PC-9 (cell line): ENCODE measurements at regions not wholly inside any gene's neighbourhood (a gene's known extent, or its start where the extent isn't known, plus 50 kb on each side); places are given as distances from the start of the nearest gene placed in this dataset.

Experiments used
- BruUV-seq: library from RNA; stranded (reverse); fragments of 400-500 nt; replicated peaks from 2 replicates; lab custom pipeline; 2021; lab: Mats Ljungman, UMichigan
- CTCF ChIA-PET: fragments of 300-600 bp; sonication (Branson Sonifier 250); formaldehyde crosslinking; loops from one replicate; lab custom pipeline; 2022; ENCODE audit warnings: antibody characterized with exemption; lab: Charles Lee
- POLR2A ChIA-PET: fragments of 300-600 bp; sonication (Branson Sonifier 250); formaldehyde crosslinking; loops from one replicate; lab custom pipeline; 2022; ENCODE audit warnings: antibody characterized with exemption; ENCODE audit not compliant: unreplicated experiment; lab: Charles Lee
- DNase-seq, 2 experiments: peaks; one replicate each; pipeline versions ENCODE4 v3.0.0 to v3.0.0-alpha.2; 2015 to 2022; ENCODE audit warnings: mixed read lengths in 1 of 2
- H2AFZ ChIP-seq: fragments of 200-600 bp; sonication (generic); 2 replicates; pipeline ENCODE4 v1.8.1; 2017; ENCODE audit warnings: antibody characterized with exemption
- H3F3A ChIP-seq: fragments of 200-600 bp; sonication (generic); 2 replicates; pipeline ENCODE4 v1.8.1; 2017; ENCODE audit warnings: antibody characterized with exemption, mild to moderate bottlenecking, low read depth; ENCODE audit not compliant: insufficient read depth
- H3K27ac ChIP-seq: fragments of 200-600 bp; sonication (generic); 2 replicates; pipeline ENCODE4 v1.6.1; 2016; ENCODE audit warnings: mixed run types
- H3K27me3 ChIP-seq: fragments of 200-600 bp; sonication (generic); 2 replicates; pipeline ENCODE4 v1.6.1; 2016; ENCODE audit warnings: low read depth, mixed run types; ENCODE audit not compliant: insufficient read depth
- H3K36me3 ChIP-seq: fragments of 200-600 bp; sonication (generic); 2 replicates; pipeline ENCODE4 v1.6.1; 2016; ENCODE audit warnings: low read depth, mixed run types
- H3K4me1 ChIP-seq: fragments of 200-600 bp; sonication (generic); replicated peaks from 2 replicates; pipeline ENCODE4 v1.6.1; 2016; ENCODE audit warnings: mixed run types; ENCODE audit not compliant: insufficient read depth
- H3K4me2 ChIP-seq: fragments of 200-600 bp; sonication (generic); 2 replicates; pipeline ENCODE4 v1.6.1; 2017; ENCODE audit warnings: mixed run types
- H3K4me3 ChIP-seq: fragments of 200-600 bp; sonication (generic); 2 replicates; pipeline ENCODE4 v1.6.1; 2016; ENCODE audit warnings: mixed run types
- H3K79me2 ChIP-seq: fragments of 200-600 bp; sonication (generic); 2 replicates; pipeline ENCODE4 v1.6.1; 2017; ENCODE audit warnings: low read depth, mixed run types
- H3K9me2 ChIP-seq: fragments of 200-600 bp; sonication (generic); 2 replicates; pipeline ENCODE4 v1.8.1; 2017; ENCODE audit warnings: mild to moderate bottlenecking; ENCODE audit not compliant: insufficient read depth
- H3K9me3 ChIP-seq: fragments of 200-600 bp; sonication (generic); 2 replicates; pipeline ENCODE4 v1.8.1; 2016; ENCODE audit warnings: low read depth; ENCODE audit not compliant: insufficient read depth
- H4K20me1 ChIP-seq: fragments of 200-600 bp; sonication (generic); 2 replicates; pipeline ENCODE4 v1.8.1; 2017; ENCODE audit not compliant: insufficient read depth
- EZH2 ChIP-seq: fragments of 200-600 bp; sonication (generic); IDR thresholded peaks from 2 replicates; pipeline ENCODE4 v1.8.0; 2017; ENCODE audit warnings: antibody characterized with exemption, low read depth
- intact Hi-C: fragments of 100-400 bp; cut with micrococcal nuclease; formaldehyde crosslinking; loops from one replicate; pipeline ENCODE4 v1.10.0; 2022; ENCODE audit not compliant: unreplicated experiment
- TF ChIP-seq, protein P1 (sequence below): fragments of 200-600 bp; sonication (generic); conservative IDR thresholded peaks from 2 replicates; pipeline ENCODE4 v1.6.1; 2017; ENCODE audit warnings: mixed run types, antibody characterized with exemption, mild to moderate bottlenecking, moderate library complexity

GRCh38 chr2:219782737-219783348, 155.4 kb downstream of the SLC4A3 start:
- Histone ChIP-seq H3K27me3 (no peaks in the 10 kb centered on the region), H3K27ac (no peak overlapping the region), H3F3A (no peaks in the 10 kb centered on the region), H2AFZ (no peak overlapping the region), H3K36me3 (no peaks in the 10 kb centered on the region), H3K4me2 (no peak overlapping the region), H3K9me3 (no peaks in the 10 kb centered on the region), H3K4me1 (no peaks in the 10 kb centered on the region), H3K79me2 (no peaks in the 10 kb centered on the region), H3K9me2 (0 out of 2 replicates have a peak, but pooled peaks cover 2% of the 10 kb centered on the region), H4K20me1 (no peaks in the 10 kb centered on the region), H3K4me3 (no peak overlapping the region)
- no TSS peak for BruUV-seq
- DNase-seq: no peak
- POLR2A ChIA-PET: no interaction called here
- TF ChIP-seq, protein P1, sequence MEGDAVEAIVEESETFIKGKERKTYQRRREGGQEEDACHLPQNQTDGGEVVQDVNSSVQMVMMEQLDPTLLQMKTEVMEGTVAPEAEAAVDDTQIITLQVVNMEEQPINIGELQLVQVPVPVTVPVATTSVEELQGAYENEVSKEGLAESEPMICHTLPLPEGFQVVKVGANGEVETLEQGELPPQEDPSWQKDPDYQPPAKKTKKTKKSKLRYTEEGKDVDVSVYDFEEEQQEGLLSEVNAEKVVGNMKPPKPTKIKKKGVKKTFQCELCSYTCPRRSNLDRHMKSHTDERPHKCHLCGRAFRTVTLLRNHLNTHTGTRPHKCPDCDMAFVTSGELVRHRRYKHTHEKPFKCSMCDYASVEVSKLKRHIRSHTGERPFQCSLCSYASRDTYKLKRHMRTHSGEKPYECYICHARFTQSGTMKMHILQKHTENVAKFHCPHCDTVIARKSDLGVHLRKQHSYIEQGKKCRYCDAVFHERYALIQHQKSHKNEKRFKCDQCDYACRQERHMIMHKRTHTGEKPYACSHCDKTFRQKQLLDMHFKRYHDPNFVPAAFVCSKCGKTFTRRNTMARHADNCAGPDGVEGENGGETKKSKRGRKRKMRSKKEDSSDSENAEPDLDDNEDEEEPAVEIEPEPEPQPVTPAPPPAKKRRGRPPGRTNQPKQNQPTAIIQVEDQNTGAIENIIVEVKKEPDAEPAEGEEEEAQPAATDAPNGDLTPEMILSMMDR: no peak
- TF ChIP-seq EZH2: no peak
- intact Hi-C loops: no loop called here
- CTCF ChIA-PET: no interaction called here

- H3K9me3 ChIP-seq: no peaks in the 10 kb centered on the region
- H3K27me3 ChIP-seq: no peaks in the 10 kb centered on the region
- no peaks in the 10 kb centered on the region for H3K36me3 ChIP-seq
- H3K9me2 ChIP-seq: 0 out of 2 replicates have a peak, but pooled peaks cover 4% of the 10 kb centered on the region
- CTCF ChIA-PET: no interaction called here
- no peaks in the 10 kb centered on the region for H4K20me1 ChIP-seq
- no peaks in the 10 kb centered on the region for H3F3A ChIP-seq
- H3K4me1 ChIP-seq: no peaks in the 10 kb centered on the region
- no peak overlapping the region for H3K4me3 ChIP-seq
- TF ChIP-seq, protein P1: no peak
- TF ChIP-seq EZH2: no peak
- POLR2A ChIA-PET: no interaction called here
- BruUV-seq: no TSS peak
- intact Hi-C loops: no loop called here
- H2AFZ ChIP-seq: no peak overlapping the region
- no peak for DNase-seq
- no peaks in the 10 kb centered on the region for H3K79me2 ChIP-seq
- H3K27ac ChIP-seq: no peak overlapping the region
- no peak overlapping the region for H3K4me2 ChIP-seq
Observed at GRCh38 chr2:219783359-219783975, 156.0 kb downstream of the SLC4A3 start.

DNA sequence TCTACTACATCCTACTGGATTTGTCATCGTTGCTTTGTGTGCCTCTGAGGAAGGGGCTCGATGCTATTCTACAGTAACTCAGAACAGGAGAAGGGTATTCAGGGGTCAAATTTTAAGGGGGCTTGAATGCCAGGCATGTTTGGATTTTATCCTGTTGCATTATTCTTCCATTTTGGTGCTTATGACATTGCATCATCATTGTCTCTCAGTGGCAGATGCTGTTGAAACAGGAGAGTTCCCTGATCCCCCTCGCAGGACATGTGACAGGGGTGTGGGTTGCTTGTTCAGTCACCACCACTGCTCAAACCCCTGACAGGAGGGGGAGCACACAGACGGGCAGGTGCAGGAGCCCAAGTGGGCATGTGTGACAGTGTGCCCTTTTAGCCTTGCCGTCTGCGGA, 156.7 kb downstream of the SLC4A3 start:
- POLR2A ChIA-PET: no interaction called here
- Histone ChIP-seq H2AFZ (no peak overlapping the region), H3K4me2 (no peak overlapping the region), H3K9me2 (0 out of 2 replicates have a peak, but pooled peaks cover 4% of the 10 kb centered on the region), H3F3A (no peaks in the 10 kb centered on the region), H3K4me3 (no peak overlapping the region), H3K9me3 (no peaks in the 10 kb centered on the region), H3K27me3 (no peaks in the 10 kb centered on the region), H3K4me1 (no peaks in the 10 kb centered on the region), H3K36me3 (no peaks in the 10 kb centered on the region), H4K20me1 (no peaks in the 10 kb centered on the region), H3K27ac (no peak overlapping the region), H3K79me2 (no peaks in the 10 kb centered on the region)
- DNase-seq: no peak
- intact Hi-C loops: no loop called here
- no TSS peak for BruUV-seq
- CTCF ChIA-PET: no interaction called here
- TF ChIP-seq, protein P1: no peak
